GM21360 (cell line): ENCODE measurements at regions not wholly inside any gene's neighbourhood (a gene's known extent, or its start where the extent isn't known, plus 50 kb on each side); places are given as distances from the start of the nearest gene placed in this dataset.
A peak's percentile ranks its signal among the peaks of the same experiment; 100 is the strongest.

Source experiments
- ATAC-seq: cut with Tn5 transposase; IDR thresholded peaks from one replicate; pipeline ENCODE4 v1.9.1; 2021; ENCODE audit warnings: mild to moderate bottlenecking, moderate library complexity; ENCODE audit not compliant: unreplicated experiment

- ATAC-seq: peak; percentile 49
Observed at GRCh38 chr1:178973652-178974101, 52.0 kb upstream of the FAM20B start.
